Brain pericyte (primary cell): ENCODE measurements at regions not wholly inside any gene's neighbourhood (a gene's known extent, or its start where the extent isn't known, plus 50 kb on each side); places are given as distances from the start of the nearest gene placed in this dataset.
"Not testable (repeated sequence)": the region's sequence is repeated elsewhere in the genome, so short reads cannot be mapped to it uniquely, and the experiment has no call there.

Experiments used
- DNase-seq: peaks from one replicate; pipeline ENCODE4 v3.0.0-alpha.2; 2012; ENCODE audit warnings: low read depth, low spot score

- not testable (repeated sequence) for DNase-seq
Observed at GRCh38 chr1:25171013-25171412, 61.3 kb downstream of the SYF2 start.

GRCh38 chr1:25170439-25170838, 61.9 kb downstream of the SYF2 start:
- no peak for DNase-seq

GRCh38 chr1:25169610-25170009, 62.7 kb downstream of the SYF2 start:
- DNase-seq, result no peak

- no peak for DNase-seq
Observed at GRCh38 chr1:25169168-25169567, 63.1 kb downstream of the SYF2 start.

- no peak for DNase-seq
Observed at GRCh38 chr1:25168193-25169071, 63.9 kb downstream of the SYF2 start.

- no peak for DNase-seq
Observed at GRCh38 chr1:25167269-25168192, 64.8 kb downstream of the SYF2 start.

GRCh38 chr1:25166847-25167246, 65.5 kb downstream of the SYF2 start:
- DNase-seq, result no peak

GRCh38 chr1:25163986-25164385, 68.3 kb downstream of the SYF2 start:
- no peak for DNase-seq

GRCh38 chr1:25161981-25162380, 70.3 kb downstream of the SYF2 start:
- DNase-seq, result no peak

GRCh38 chr1:25157846-25158245, 74.5 kb downstream of the SYF2 start:
- DNase-seq, result no peak

- DNase-seq, result no peak
Observed at GRCh38 chr1:25150985-25151495, 81.3 kb downstream of the SYF2 start.

GRCh38 chr1:25148673-25149300, 83.5 kb downstream of the SYF2 start:
- no peak for DNase-seq

- DNase-seq, result no peak
Observed at GRCh38 chr1:25146451-25146855, 85.8 kb downstream of the SYF2 start.

GRCh38 chr1:25145775-25146393, 86.4 kb downstream of the SYF2 start:
- no peak for DNase-seq

GRCh38 chr1:25140073-25140797, 92.1 kb downstream of the SYF2 start:
- DNase-seq, result no peak

GRCh38 chr1:25137521-25138395, 94.5 kb downstream of the SYF2 start:
- DNase-seq, result no peak

- DNase-seq, result no peak
Observed at GRCh38 chr1:25137106-25137505, 95.2 kb downstream of the SYF2 start.

GRCh38 chr1:25135909-25136308, 96.4 kb downstream of the SYF2 start:
- no peak for DNase-seq

GRCh38 chr1:25134801-25135461, 97.4 kb downstream of the SYF2 start:
- DNase-seq, result no peak
